Activated T-helper 2 cell treated with anti-CD3 and anti-CD28 coated beads, Interferon-gamma antibody, Interleukin-2, Interleukin-4, amounts not matched to agents 10 μg/mL and 5 μg/mL and 100 μg/mL, durations not matched to agents 14 hours and 24 hours and 36 hours (primary cell): ENCODE measurements at regions not wholly inside any gene's neighbourhood (a gene's known extent, or its start where the extent isn't known, plus 50 kb on each side); places are given as distances from the start of the nearest gene placed in this dataset.
"Not testable (repeated sequence)": the region's sequence is repeated elsewhere in the genome, so short reads cannot be mapped to it uniquely, and the experiment has no call there.

ENCODE experiments used
- DNase-seq: peaks from one replicate; pipeline ENCODE4 v3.0.0; 2021; ENCODE audit warnings: low spot score
- H3K27ac Mint-ChIP-seq: one replicate; pipeline ENCODE4 v1.8.0; 2021; ENCODE audit warnings: mixed read lengths
- H3K27me3 Mint-ChIP-seq: one replicate; pipeline ENCODE4 v1.8.0; 2021; ENCODE audit warnings: low read depth, mixed read lengths
- H3K36me3 Mint-ChIP-seq: one replicate; pipeline ENCODE4 v1.8.0; 2021; ENCODE audit warnings: low read depth, mixed read lengths
- H3K4me1 Mint-ChIP-seq: one replicate; pipeline ENCODE4 v1.8.0; 2021; ENCODE audit warnings: low read depth, mixed read lengths
- H3K4me3 Mint-ChIP-seq: one replicate; pipeline ENCODE4 v1.8.0; 2021; ENCODE audit warnings: low read depth, mild to moderate bottlenecking, moderate library complexity, mixed read lengths
- H3K9me3 Mint-ChIP-seq: one replicate; pipeline ENCODE4 v1.8.0; 2021; ENCODE audit warnings: mixed read lengths
- intact Hi-C: fragments of 100-400 bp; cut with micrococcal nuclease; formaldehyde crosslinking; loops from one replicate; pipeline ENCODE4 v1.15.1; 2023

- H3K9me3 Mint-ChIP-seq, result no peaks in the 10 kb centered on the region
- H3K4me3 Mint-ChIP-seq, result no peak overlapping the region
- H3K27me3 Mint-ChIP-seq, result no peaks in the 10 kb centered on the region
- H3K27ac Mint-ChIP-seq, result no peak overlapping the region
- no peak for DNase-seq
- intact Hi-C loops, result no loop called here
- no peaks in the 10 kb centered on the region for H3K36me3 Mint-ChIP-seq
- no peaks in the 10 kb centered on the region for H3K4me1 Mint-ChIP-seq
Measured at GRCh38 chr7:114364151-114364550, 50.5 kb upstream of the FOXP2 start.

GRCh38 chr7:114363292-114363691 lies 51.3 kb upstream of the FOXP2 start:
- H3K9me3 Mint-ChIP-seq, result no peaks in the 10 kb centered on the region
- intact Hi-C loops, result no loop called here
- no peaks in the 10 kb centered on the region for H3K36me3 Mint-ChIP-seq
- no peak for DNase-seq
- no peaks in the 10 kb centered on the region for H3K27me3 Mint-ChIP-seq
- no peaks in the 10 kb centered on the region for H3K4me1 Mint-ChIP-seq
- no peak overlapping the region for H3K4me3 Mint-ChIP-seq
- H3K27ac Mint-ChIP-seq, result no peak overlapping the region

DNA sequence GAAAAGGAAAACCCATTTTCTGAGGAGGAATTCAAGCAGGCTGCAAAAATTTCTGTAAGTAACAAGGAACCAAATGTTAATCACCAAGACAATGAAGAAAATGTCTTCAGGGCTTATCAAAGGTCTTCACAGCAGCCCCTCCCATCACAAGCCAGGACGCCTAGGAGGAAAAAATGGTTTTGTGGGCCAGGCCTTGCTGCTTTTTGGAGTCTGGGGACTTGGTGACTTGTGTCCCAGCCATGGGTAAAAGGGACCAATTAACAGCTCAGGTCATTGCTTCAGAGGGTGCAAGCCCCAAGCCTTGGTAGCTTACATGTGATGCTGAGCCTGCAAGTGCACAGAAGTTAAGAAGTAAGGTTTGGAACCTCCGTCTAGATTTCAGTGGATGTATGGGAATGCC lies 55.7 kb upstream of the FOXP2 start:
- no peaks in the 10 kb centered on the region for H3K9me3 Mint-ChIP-seq
- intact Hi-C loops, result no loop called here
- H3K36me3 Mint-ChIP-seq, result no peaks in the 10 kb centered on the region
- H3K4me1 Mint-ChIP-seq, result no peaks in the 10 kb centered on the region
- H3K27me3 Mint-ChIP-seq, result no peaks in the 10 kb centered on the region
- DNase-seq, result no peak
- H3K27ac Mint-ChIP-seq, result no peak overlapping the region
- no peak overlapping the region for H3K4me3 Mint-ChIP-seq

GRCh38 chr7:114356133-114356532 lies 58.5 kb upstream of the FOXP2 start:
- intact Hi-C loops, result no loop called here
- no peaks in the 10 kb centered on the region for H3K9me3 Mint-ChIP-seq
- H3K27me3 Mint-ChIP-seq, result no peaks in the 10 kb centered on the region
- no peaks in the 10 kb centered on the region for H3K4me1 Mint-ChIP-seq
- no peak for DNase-seq
- H3K4me3 Mint-ChIP-seq, result no peak overlapping the region
- no peaks in the 10 kb centered on the region for H3K36me3 Mint-ChIP-seq
- H3K27ac Mint-ChIP-seq, result no peak overlapping the region

DNA sequence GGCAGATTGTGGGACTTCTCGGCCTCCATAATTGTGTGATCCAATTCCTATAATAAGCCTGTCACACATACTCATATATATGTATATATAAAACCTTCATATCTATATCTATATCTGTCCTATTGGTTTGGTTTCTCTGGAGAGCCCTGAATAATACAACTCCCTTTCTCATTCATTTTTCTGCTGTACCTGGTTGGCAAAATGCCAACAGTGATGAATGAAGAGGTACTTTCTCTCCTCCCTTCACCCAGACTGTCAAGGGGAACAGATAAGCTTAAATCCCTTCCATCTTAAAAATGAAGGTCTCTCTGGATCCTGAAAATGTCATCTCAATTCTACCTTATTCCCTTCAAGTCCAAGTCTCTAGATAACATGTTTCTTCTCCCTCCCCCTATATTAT lies 60.3 kb upstream of the FOXP2 start:
- intact Hi-C loops, result no loop called here
- Mint-ChIP-seq H3K4me3 (no peak overlapping the region), H3K9me3 (no peaks in the 10 kb centered on the region), H3K27me3 (no peaks in the 10 kb centered on the region), H3K27ac (no peak overlapping the region), H3K36me3 (no peaks in the 10 kb centered on the region), H3K4me1 (no peaks in the 10 kb centered on the region)
- no peak for DNase-seq

- intact Hi-C loops, result no loop called here
- H3K4me1 Mint-ChIP-seq, result no peaks in the 10 kb centered on the region
- DNase-seq, result no peak
- H3K36me3 Mint-ChIP-seq, result no peaks in the 10 kb centered on the region
- H3K27ac Mint-ChIP-seq, result no peak overlapping the region
- no peaks in the 10 kb centered on the region for H3K27me3 Mint-ChIP-seq
- no peak overlapping the region for H3K4me3 Mint-ChIP-seq
- H3K9me3 Mint-ChIP-seq, result no peaks in the 10 kb centered on the region
Measured at GRCh38 chr7:114345494-114345893, 69.1 kb upstream of the FOXP2 start.

DNA sequence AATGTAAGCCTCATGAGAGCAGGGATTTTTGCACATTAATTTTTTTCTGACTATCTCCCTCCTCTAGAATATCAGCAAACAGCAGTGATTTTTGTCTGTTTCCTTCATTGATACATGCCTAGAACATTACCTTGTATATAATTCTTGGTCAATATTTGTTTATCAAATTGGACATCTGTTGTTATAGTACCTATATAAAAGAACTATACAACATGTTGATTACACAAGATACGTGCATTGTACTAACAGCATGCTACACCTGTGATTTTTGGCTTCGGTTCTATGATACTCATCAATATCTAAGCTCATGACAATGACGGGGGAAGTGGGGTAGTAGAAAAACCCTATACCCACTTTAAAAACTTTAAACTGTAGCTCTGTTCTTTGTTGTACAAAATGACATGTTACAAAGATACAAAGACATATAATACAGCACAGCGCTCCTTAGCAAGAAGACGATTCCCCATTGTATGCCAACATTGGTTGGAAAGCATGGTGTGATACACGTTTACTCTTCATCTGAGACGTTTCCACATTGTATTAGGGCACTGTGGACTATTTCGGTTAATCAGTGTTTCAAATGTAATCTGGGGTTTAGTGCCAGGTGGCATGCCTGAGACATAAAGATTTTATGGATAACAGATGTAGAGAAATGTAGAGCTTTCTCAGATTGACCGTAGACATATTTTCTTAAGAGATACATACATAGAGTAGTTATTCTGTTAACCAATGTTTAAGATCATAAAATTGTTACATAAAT lies 70.5 kb upstream of the FOXP2 start:
- H3K4me1 Mint-ChIP-seq, result no peaks in the 10 kb centered on the region
- H3K36me3 Mint-ChIP-seq, result no peaks in the 10 kb centered on the region
- H3K4me3 Mint-ChIP-seq, result no peak overlapping the region

DNA sequence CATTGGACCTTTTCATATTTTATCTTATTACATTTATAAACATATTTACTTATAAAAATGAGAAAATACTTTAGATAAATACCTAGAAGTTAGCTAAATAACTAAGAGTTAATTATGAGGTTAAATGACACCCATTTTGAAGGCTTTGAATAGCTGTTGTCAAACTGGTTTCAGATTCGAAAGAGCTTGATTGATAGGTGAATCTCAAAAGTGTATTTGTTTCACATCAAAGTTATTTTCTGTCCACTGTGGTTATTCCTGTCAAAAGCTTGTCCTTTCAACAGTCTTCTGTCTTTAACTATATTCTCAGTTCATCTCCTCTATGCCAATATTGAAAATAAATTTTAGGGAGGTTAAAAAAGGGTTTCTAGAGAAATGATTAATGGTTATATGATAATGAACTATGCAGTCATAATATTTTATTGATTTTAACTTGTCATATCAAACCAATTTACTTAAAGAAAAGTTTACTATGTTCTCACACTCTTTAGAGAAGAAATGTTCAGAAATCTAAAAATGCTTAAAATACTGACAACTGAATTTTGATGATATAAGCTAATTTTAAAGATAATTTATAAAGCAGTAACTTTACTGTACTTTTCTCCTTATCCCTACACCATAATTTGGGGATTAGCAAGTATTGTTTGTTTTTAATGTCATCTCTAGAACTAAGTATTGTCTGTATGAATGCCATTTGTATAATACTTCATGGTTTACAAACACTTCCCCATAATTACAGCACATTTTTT lies 72.0 kb upstream of the FOXP2 start:
- Mint-ChIP-seq H3K36me3 (no peaks in the 10 kb centered on the region), H3K27ac (no peak overlapping the region), H3K4me1 (no peaks in the 10 kb centered on the region), H3K27me3 (no peaks in the 10 kb centered on the region), H3K9me3 (no peaks in the 10 kb centered on the region), H3K4me3 (no peak overlapping the region)
- DNase-seq, result no peak
- intact Hi-C loops, result no loop called here

More for the DNA sequence above, 70.5 kb upstream of the FOXP2 start:
- intact Hi-C loops, result no loop called here
- DNase-seq, result no peak
- H3K9me3 Mint-ChIP-seq, result no peaks in the 10 kb centered on the region
- H3K27me3 Mint-ChIP-seq, result no peaks in the 10 kb centered on the region
- no peak overlapping the region for H3K27ac Mint-ChIP-seq

- no peak overlapping the region for H3K4me3 Mint-ChIP-seq
- no peak for DNase-seq
- no peak overlapping the region for H3K27ac Mint-ChIP-seq
- no peaks in the 10 kb centered on the region for H3K4me1 Mint-ChIP-seq
- intact Hi-C loops, result no loop called here
- H3K27me3 Mint-ChIP-seq, result no peaks in the 10 kb centered on the region
- H3K36me3 Mint-ChIP-seq, result no peaks in the 10 kb centered on the region
- no peaks in the 10 kb centered on the region for H3K9me3 Mint-ChIP-seq
Measured at GRCh38 chr7:114341648-114342047, 73.0 kb upstream of the FOXP2 start.

- Mint-ChIP-seq H3K4me1 (no peaks in the 10 kb centered on the region), H3K36me3 (no peaks in the 10 kb centered on the region), H3K9me3 (no peaks in the 10 kb centered on the region), H3K27ac (no peak overlapping the region), H3K4me3 (no peak overlapping the region), H3K27me3 (no peaks in the 10 kb centered on the region)
- DNase-seq, result no peak
- intact Hi-C loops, result no loop called here
Measured at GRCh38 chr7:114334989-114335388, 79.6 kb upstream of the FOXP2 start.

- intact Hi-C loops, H3K27ac Mint-ChIP-seq, H3K4me3 Mint-ChIP-seq, H3K27me3 Mint-ChIP-seq, H3K9me3 Mint-ChIP-seq, H3K4me1 Mint-ChIP-seq, H3K36me3 Mint-ChIP-seq, DNase-seq: not testable (repeated sequence)
Measured at GRCh38 chr7:114329458-114329857, 85.2 kb upstream of the FOXP2 start.

- DNase-seq, result no peak
- Mint-ChIP-seq H3K4me3 (no peak overlapping the region), H3K36me3 (no peaks in the 10 kb centered on the region), H3K9me3 (no peaks in the 10 kb centered on the region), H3K27ac (no peak overlapping the region), H3K27me3 (no peaks in the 10 kb centered on the region), H3K4me1 (no peaks in the 10 kb centered on the region)
- intact Hi-C loops, result no loop called here
Measured at GRCh38 chr7:114317450-114318098, 97.0 kb upstream of the FOXP2 start.

GRCh38 chr7:114312649-114313048 lies 102.0 kb upstream of the FOXP2 start:
- Mint-ChIP-seq H3K9me3 (no peaks in the 10 kb centered on the region), H3K4me1 (no peaks in the 10 kb centered on the region), H3K36me3 (no peaks in the 10 kb centered on the region), H3K27ac (no peak overlapping the region), H3K27me3 (no peaks in the 10 kb centered on the region), H3K4me3 (no peak overlapping the region)
- no peak for DNase-seq
- intact Hi-C loops, result no loop called here
